ENCODE measurements at regions not wholly inside any gene's neighbourhood (a gene's known extent, or its start where the extent isn't known, plus 50 kb on each side); places are given as distances from the start of the nearest gene placed in this dataset.

DNA sequence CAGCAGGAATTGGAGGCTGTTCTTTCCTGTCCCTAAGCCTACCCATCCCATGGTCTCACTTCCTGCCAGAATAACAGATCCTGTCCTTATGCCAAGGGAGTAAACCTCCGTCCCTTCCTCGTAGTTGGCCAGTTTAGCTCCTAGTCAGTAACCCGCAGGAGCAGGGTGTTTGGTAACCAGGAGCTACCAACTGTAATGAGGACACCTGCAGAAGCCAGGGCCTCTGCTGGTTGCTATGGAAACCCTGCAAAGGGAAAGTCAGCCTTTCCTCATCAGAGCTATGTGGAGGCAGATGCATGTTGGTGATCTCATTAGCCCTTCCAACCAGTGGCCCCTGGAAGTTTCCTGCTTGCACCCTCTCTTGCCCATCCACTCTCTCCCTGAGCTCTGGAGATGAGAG lies 368.2 kb upstream of the SULF2 start:
- Mint-ChIP-seq H3K4me3 (no peak overlapping the region), H3K27me3 (ENCODE audit: low read depth) (peaks cover 16% of the 10 kb centered on the region), H3K4me1 (ENCODE audit: low read depth) (no peaks in the 10 kb centered on the region), H3K9me3 (peaks cover 3% of the 10 kb centered on the region), H3K36me3 (ENCODE audit: insufficient read depth) (no peaks in the 10 kb centered on the region)
- DNase-seq (no peak), ATAC-seq (no peak)

DNA sequence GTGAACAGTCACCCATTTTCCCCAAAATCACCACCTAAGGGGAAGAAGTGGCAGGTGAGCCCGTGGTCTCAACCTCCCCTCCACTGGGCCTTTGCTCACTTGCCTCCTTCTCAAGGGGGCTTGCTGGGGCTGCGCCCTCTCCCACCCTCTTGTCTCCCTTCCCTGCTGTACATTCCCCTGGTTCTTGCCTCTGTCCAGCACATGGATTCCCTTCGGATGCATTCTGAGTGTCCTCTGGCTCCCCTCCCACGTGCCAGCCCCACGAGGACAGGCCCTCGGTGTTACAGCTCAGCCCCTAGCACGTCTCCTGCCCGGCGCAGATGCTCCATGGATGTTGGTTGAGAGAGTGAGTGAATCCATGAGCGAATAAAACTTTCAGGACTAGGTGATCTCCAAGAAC lies 367.8 kb upstream of the SULF2 start:
- DNase-seq (no peak), ATAC-seq (no peak)
- no peaks in the 10 kb centered on the region for H3K36me3 Mint-ChIP-seq (ENCODE audit: insufficient read depth)
- no peaks in the 10 kb centered on the region for H3K4me1 Mint-ChIP-seq (ENCODE audit: low read depth)
- H3K4me3 Mint-ChIP-seq, result no peak overlapping the region
- H3K27me3 Mint-ChIP-seq (ENCODE audit: low read depth), result peaks cover 14% of the 10 kb centered on the region
- peaks cover 3% of the 10 kb centered on the region for H3K9me3 Mint-ChIP-seq

DNA sequence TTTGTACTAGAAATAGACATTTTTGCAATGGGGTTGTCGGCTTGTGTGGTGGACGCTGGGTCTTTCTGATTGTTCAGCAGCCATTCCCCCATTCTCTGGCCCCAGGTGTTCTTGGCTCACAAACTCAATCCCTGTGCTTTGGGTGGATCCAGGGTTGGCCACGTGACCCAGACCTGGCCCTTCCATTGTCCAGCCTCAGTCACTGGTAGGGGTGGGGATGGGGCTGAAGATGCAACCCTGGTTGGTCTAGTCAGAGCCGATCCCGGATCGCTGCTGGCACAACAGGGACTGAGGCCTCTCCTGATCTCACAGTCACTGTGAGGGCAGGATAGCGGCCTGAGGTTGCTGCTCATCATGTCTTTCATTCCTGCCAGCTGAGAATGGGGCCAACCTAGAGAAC lies 365.3 kb upstream of the SULF2 start:
- H3K36me3 Mint-ChIP-seq (ENCODE audit: insufficient read depth), result no peaks in the 10 kb centered on the region
- DNase-seq (no peak), ATAC-seq (no peak)
- H3K27me3 Mint-ChIP-seq (ENCODE audit: low read depth), result peaks cover 16% of the 10 kb centered on the region
- no peak overlapping the region for H3K4me3 Mint-ChIP-seq
- no peaks in the 10 kb centered on the region for H3K4me1 Mint-ChIP-seq (ENCODE audit: low read depth)
- peaks cover under 1% of the 10 kb centered on the region for H3K9me3 Mint-ChIP-seq

DNA sequence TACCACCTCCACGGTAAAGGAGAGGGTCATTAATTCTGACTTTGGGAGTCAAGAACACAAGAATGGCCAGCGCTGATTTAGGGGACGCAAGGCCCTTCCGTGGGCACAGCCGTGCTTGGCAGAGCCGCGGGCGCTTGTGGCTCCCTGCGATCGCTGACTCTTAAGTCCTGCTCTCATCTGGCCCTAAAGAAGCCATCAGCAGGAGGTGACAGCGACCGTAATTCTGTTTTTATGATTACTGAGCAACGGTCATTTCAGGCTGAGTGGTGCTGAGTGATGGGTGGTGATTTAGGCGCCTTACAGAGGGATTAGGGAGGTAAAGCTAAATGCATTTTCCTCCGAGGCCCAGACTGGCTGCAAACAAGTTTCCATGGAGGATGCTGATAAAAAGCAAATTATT lies 364.6 kb upstream of the SULF2 start:
- Mint-ChIP-seq H3K4me1 (ENCODE audit: low read depth) (no peaks in the 10 kb centered on the region), H3K4me3 (no peak overlapping the region), H3K27me3 (ENCODE audit: low read depth) (peaks cover 16% of the 10 kb centered on the region), H3K9me3 (no peaks in the 10 kb centered on the region), H3K36me3 (ENCODE audit: insufficient read depth) (no peaks in the 10 kb centered on the region)
- DNase-seq (no peak), ATAC-seq (no peak)

DNA sequence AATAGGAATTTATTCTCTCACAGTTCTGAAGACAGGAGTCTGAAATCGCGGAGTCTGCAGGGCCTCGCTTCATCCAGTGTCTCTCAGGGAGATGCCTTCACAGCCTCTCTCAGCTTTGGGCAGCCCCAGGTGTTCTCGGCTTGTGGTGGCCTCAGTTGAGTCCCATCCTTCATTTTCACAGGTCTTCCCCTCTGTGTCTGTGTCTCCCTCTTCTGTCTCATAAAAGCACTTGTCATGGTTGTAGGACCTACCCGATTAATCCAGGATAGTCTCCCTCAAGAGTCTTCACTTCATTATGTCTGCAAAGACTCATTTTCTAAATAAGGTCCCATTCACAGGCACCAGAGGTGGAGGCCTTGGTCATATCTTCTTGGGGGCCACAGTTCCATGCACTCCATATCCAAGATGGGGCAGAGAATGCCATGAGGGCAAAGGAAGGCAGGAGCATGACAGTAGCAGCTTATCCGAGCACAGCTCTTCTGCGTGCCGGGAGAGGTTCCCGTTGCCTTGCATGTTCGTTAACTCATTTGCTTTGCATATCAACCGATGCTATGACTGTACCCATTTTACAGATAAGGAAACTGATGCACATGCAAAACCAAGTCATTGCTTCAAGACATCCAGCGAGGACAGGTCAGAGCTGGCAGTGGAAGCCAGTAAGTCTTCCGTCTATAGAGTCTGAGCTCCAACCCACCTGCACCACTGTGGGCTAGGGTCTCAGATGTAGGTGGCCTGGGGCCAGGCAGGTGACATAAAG lies 363.8 kb upstream of the SULF2 start:
- ATAC-seq (no peak), DNase-seq (no peak)
- H3K4me1 Mint-ChIP-seq (ENCODE audit: low read depth), result no peaks in the 10 kb centered on the region
- no peaks in the 10 kb centered on the region for H3K9me3 Mint-ChIP-seq
- H3K27me3 Mint-ChIP-seq (ENCODE audit: low read depth), result peaks cover 9% of the 10 kb centered on the region
- no peak overlapping the region for H3K4me3 Mint-ChIP-seq
- no peaks in the 10 kb centered on the region for H3K36me3 Mint-ChIP-seq (ENCODE audit: insufficient read depth)

DNA sequence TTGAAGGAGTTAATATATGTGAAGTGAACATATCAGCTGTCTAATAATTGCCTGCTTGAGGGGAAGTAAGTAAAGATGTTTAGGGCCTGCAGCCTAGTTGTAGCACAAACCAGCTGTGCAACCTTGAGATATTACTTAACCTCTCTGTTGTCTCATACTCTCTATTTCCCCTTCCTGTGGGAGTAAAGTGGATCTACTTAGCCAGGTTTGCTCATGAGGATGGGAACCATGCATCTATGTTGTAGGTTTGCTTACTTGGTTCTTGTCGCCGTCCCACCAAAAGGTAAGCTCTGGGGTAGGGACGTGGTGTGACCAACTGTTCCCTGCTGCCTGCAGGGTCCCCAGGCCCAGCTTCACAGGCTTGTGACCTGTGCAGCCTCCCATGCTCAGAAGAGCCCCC lies 362.7 kb upstream of the SULF2 start:
- Mint-ChIP-seq H3K27me3 (ENCODE audit: low read depth) (peaks cover 9% of the 10 kb centered on the region), H3K4me1 (ENCODE audit: low read depth) (no peaks in the 10 kb centered on the region), H3K36me3 (ENCODE audit: insufficient read depth) (no peaks in the 10 kb centered on the region), H3K4me3 (no peak overlapping the region), H3K9me3 (no peaks in the 10 kb centered on the region)
- DNase-seq (no peak), ATAC-seq (no peak)

DNA sequence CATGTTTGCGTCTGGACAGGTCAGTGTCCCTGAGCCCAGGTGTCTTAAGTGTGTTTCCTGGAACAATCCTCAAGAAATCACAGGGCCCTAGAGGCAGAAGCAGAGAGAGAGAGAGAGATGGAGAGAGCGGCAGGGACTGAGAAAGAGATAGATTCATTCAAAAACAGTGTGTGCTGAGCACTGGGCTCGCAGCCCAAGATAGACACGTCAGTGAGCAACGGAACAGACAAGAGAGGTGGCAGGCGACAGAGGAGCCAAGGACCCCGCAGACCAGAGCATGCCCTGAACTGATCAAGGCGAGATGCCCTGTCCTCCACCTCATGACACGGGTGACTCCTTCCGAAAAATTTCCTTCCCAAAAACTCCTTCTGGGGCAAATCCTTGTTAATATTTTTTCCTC lies 362.0 kb upstream of the SULF2 start:
- no peak overlapping the region for H3K4me3 Mint-ChIP-seq
- no peak for DNase-seq
- peaks cover 9% of the 10 kb centered on the region for H3K27me3 Mint-ChIP-seq (ENCODE audit: low read depth)
- ATAC-seq, result no peak
- no peaks in the 10 kb centered on the region for H3K9me3 Mint-ChIP-seq
- no peaks in the 10 kb centered on the region for H3K36me3 Mint-ChIP-seq (ENCODE audit: insufficient read depth)
- H3K4me1 Mint-ChIP-seq (ENCODE audit: low read depth), result no peaks in the 10 kb centered on the region

DNA sequence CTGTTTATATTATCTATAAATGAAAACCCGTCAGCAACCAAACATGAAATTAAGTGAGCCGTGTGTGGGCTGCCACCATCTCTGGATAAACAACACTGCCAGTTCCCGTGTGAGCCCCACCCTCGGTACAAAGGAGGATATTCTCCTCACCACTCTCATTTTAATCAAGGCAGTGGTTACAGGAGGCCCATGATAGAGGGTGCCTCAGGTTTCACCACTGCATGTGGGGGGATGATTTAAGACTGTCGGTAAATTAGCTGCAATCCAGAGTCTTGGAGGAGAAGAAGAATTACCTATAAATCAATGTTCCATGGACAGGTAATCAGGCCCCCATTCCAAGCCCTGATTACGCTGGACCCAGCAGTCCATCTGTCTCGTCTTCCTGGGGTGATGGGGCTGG lies 361.6 kb upstream of the SULF2 start:
- H3K36me3 Mint-ChIP-seq (ENCODE audit: insufficient read depth), result no peaks in the 10 kb centered on the region
- ATAC-seq (no peak), DNase-seq (no peak)
- H3K9me3 Mint-ChIP-seq, result no peaks in the 10 kb centered on the region
- peaks cover 11% of the 10 kb centered on the region for H3K27me3 Mint-ChIP-seq (ENCODE audit: low read depth)
- H3K4me3 Mint-ChIP-seq, result no peak overlapping the region
- H3K4me1 Mint-ChIP-seq (ENCODE audit: low read depth), result no peaks in the 10 kb centered on the region

DNA sequence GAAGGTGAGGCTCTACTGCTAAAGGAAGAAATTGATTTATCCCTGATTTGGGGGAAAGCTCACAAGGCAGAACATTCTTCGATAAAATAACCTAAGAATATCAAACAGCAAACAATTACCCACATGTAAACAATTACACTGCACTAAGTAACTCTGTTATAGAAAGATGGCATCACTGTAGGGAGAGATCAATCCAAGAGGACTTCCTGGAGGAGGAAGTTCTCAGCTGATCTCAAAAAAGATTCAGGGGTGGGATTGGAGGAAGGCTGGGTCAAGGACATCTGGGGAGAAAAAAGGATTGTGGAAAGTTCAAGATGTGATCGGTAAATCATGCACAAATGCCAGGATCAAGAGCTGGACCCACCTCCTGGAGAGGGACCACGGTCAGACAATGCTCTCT lies 361.0 kb upstream of the SULF2 start:
- no peak for ATAC-seq
- Mint-ChIP-seq H3K36me3 (ENCODE audit: insufficient read depth) (no peaks in the 10 kb centered on the region), H3K9me3 (no peaks in the 10 kb centered on the region), H3K4me3 (no peak overlapping the region), H3K4me1 (ENCODE audit: low read depth) (no peaks in the 10 kb centered on the region), H3K27me3 (ENCODE audit: low read depth) (peaks cover 11% of the 10 kb centered on the region)
- DNase-seq, result no peak

DNA sequence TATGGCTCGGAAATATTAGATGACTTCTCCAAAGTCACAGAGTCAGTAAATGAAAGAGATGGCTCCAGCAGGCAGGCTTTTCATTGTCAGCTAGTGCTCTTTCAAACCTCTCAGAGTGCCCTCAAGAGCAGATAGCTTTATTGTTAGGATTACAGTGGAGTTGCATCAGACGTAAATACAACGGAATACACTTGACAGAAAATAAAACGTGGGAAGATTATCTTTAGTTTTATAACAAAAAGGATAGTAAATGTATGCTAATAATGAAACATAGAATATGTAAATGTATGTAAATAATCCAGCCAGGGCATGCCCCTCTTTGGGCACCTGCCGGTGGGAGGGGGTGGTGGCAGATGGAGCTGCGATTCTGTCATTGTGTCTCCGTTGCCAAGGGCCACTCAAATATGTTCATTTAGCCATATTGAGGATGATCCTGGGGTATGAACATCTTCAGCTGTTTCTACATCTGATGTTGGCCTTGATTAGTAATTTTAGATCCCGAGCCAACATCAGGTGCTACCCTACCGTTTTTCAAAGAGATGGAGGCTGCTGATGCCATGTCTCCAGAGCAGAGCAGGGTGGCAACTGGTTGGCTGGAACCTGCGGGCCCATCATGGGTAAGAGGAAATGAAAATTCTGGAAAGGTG lies 358.3 kb upstream of the SULF2 start:
- ATAC-seq (no peak), DNase-seq (no peak)
- no peaks in the 10 kb centered on the region for H3K4me1 Mint-ChIP-seq (ENCODE audit: low read depth)
- H3K27me3 Mint-ChIP-seq (ENCODE audit: low read depth), result peaks cover 10% of the 10 kb centered on the region
- H3K36me3 Mint-ChIP-seq (ENCODE audit: insufficient read depth), result no peaks in the 10 kb centered on the region
- no peak overlapping the region for H3K4me3 Mint-ChIP-seq
- H3K9me3 Mint-ChIP-seq, result no peaks in the 10 kb centered on the region

DNA sequence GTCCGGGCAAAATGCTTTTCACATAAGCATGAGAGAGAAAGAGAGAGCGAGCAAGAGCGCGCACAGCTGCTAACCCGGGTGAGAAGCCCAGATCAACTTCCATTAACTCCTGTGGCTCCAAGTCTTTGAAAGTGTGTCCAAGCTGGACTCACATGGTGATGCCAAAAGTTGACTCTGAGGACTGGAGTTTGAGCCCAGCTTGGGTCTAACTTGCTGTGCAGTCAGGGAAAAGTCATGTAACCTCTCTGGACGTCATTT lies 357.2 kb upstream of the SULF2 start:
- Mint-ChIP-seq H3K4me1 (ENCODE audit: low read depth) (no peaks in the 10 kb centered on the region), H3K9me3 (no peaks in the 10 kb centered on the region), H3K27me3 (ENCODE audit: low read depth) (peaks cover 8% of the 10 kb centered on the region), H3K4me3 (no peak overlapping the region), H3K36me3 (ENCODE audit: insufficient read depth) (no peaks in the 10 kb centered on the region)
- ATAC-seq (no peak), DNase-seq (no peak)

DNA sequence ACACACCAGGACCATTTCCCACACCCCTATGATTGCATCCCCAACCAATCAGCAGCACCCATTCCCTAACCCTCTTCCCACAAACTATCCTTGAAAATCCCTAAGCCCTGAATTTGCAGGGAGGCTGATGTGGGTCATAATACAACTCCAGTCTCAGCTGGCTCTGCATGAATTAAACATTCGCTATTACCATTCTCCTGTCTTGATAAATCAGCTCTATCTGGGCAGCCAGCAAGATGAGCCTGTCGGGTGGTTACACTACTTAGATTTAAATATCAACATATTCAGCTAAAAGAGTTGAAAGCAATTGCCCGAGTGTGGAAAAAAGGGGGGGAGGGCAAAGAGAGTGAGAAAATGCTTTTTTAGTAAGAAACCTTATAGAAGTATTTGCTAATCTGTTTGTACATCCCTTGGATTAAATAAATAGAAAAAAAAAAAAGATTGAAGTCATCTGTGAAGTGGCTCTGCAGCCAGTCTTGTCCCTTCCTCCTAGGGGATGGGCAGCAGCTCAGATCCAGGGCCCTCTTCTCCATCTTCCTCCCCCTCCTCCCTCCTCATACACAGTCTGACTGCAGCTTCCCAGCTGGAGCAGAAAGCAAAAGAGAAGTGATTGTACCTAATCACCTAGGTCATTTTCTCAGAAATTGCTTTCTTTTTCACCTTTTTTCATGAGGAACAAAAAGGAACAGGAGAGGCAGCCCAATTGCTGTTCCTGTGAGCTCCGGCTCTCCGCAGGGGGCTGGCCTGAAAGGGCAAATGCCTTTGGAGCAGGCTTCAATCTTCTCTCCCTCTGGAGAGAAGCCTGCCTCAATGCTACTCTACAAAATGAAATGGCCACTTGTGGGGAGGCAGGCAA lies 356.6 kb upstream of the SULF2 start:
- Mint-ChIP-seq H3K36me3 (ENCODE audit: insufficient read depth) (no peaks in the 10 kb centered on the region), H3K9me3 (no peaks in the 10 kb centered on the region)
- no peak for ATAC-seq

DNA sequence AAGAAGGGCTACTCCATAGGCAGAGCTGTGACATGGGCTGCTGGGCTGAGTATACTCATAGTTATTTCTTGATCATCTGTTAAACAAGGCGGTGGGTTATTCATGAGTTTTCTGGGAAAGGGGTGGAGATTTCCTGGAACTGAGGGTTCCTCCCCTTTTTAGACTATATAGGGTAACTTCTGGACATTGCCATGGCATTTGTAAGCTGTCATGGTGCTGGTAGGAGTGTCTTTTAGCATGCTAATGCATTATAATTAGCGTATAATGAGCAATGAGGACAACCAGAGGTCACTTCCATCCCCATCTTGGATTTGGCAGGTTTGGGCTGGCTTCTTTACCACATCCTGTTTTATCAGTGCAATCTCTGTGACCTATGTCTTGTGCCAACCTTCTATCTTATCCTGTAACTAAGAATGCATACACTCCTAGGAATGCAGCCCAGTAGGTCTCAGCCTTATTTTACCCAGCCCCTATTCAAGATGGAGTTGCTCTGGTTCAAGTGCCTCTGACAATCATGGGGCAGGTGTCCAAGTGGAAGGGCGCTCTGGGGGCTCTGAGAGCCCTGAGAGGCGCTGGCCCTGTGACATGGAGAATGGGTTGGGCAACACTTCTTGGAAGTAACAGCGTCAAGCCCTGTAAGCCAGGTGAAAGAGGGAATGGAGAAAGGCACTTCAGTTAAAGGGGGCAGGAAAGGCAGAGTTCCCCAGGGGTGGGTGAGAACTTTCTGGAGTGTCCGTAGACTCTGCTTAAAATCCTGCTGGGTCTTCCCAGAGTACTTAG lies 354.2 kb upstream of the SULF2 start:
- Mint-ChIP-seq H3K9me3 (no peaks in the 10 kb centered on the region), H3K4me3 (no peak overlapping the region), H3K36me3 (ENCODE audit: insufficient read depth) (no peaks in the 10 kb centered on the region), H3K27me3 (ENCODE audit: low read depth) (peaks cover 4% of the 10 kb centered on the region), H3K4me1 (ENCODE audit: low read depth) (no peaks in the 10 kb centered on the region)
- ATAC-seq (no peak), DNase-seq (no peak)

More for the DNA sequence above, 356.6 kb upstream of the SULF2 start:
- H3K4me1 Mint-ChIP-seq (ENCODE audit: low read depth), result no peaks in the 10 kb centered on the region
- DNase-seq, result no peak
- no peak overlapping the region for H3K4me3 Mint-ChIP-seq
- peaks cover 8% of the 10 kb centered on the region for H3K27me3 Mint-ChIP-seq (ENCODE audit: low read depth)

DNA sequence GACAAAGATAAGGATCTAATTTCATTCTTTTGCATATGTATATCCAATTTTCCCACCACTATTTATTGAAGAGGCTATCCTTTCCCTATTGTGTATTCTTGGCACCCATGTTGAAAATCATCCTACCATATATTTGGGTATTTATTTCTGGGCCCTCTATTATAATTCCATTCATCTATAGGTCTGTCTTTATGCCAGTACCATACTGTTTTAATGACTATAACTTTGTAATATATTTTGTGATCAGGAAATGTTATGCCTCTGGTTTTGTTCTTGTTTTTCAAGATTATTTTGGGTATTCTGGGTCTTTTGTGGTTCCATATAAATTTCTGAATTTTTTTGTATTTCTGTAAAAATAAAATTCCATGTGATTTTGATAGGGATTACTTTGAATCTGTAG lies 347.6 kb upstream of the SULF2 start:
- ATAC-seq, result no peak
- H3K9me3 Mint-ChIP-seq, result peaks cover 10% of the 10 kb centered on the region
- no peak for DNase-seq

More for the DNA sequence above, 347.6 kb upstream of the SULF2 start:
- no peak overlapping the region for H3K4me3 Mint-ChIP-seq
- no peaks in the 10 kb centered on the region for H3K4me1 Mint-ChIP-seq (ENCODE audit: low read depth)
- H3K36me3 Mint-ChIP-seq (ENCODE audit: insufficient read depth), result no peaks in the 10 kb centered on the region
- H3K27me3 Mint-ChIP-seq (ENCODE audit: low read depth), result peaks cover 5% of the 10 kb centered on the region
